Neuron (in vitro differentiated cells): ENCODE measurements at regions not wholly inside any gene's neighbourhood (a gene's known extent, or its start where the extent isn't known, plus 50 kb on each side); places are given as distances from the start of the nearest gene placed in this dataset.
A peak's percentile ranks its signal among the peaks of the same experiment; 100 is the strongest.

Source experiments
- H2AFZ ChIP-seq: one replicate; pipeline ENCODE4 v1.6.1; 2013; ENCODE audit warnings: low read depth, mild to moderate bottlenecking, inconsistent platforms, low read length, moderate library complexity
- H3K27me3 ChIP-seq: one replicate; pipeline ENCODE4 v1.6.1; 2013; ENCODE audit warnings: low read length; ENCODE audit not compliant: insufficient read depth
- H3K36me3 ChIP-seq: one replicate; pipeline ENCODE4 v1.6.1; 2013; ENCODE audit warnings: low read length; ENCODE audit not compliant: insufficient read depth
- H3K4me1 ChIP-seq: one replicate; pipeline ENCODE4 v1.6.1; 2013; ENCODE audit warnings: low read length; ENCODE audit not compliant: insufficient read depth
- H3K4me3 ChIP-seq: 2 replicates; pipeline ENCODE4 v1.5.1; 2013; ENCODE audit warnings: mild to moderate bottlenecking, low read length, moderate library complexity
- H3K9me3 ChIP-seq: one replicate; pipeline ENCODE4 v1.6.1; 2013; ENCODE audit warnings: low read length

DNA sequence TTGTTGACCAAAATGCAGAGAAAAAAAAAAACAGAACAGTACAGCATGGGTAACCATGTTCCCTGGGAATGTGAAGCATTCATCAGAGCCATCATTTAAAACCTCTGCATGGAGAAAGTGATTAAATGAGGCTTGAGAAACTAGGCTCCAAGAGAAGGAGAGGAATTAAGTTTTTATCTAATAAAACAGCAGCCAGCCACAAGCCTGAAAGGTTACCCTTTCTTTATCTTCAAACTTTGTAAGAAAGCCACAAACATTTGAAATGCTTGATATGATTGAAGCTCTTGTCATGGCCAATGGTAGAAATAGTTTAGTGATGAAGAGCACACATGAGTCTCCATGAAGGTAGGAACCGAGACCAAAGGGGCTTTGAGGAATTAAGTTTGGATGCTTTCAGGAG lies 144.9 kb upstream of the SYT1 start:
- Histone ChIP-seq H3K4me1 (no peaks in the 10 kb centered on the region), H2AFZ (peak overlapping the region; percentile 10), H3K4me3 (no peak overlapping the region), H3K27me3 (no peaks in the 10 kb centered on the region), H3K36me3 (no peaks in the 10 kb centered on the region), H3K9me3 (no peaks in the 10 kb centered on the region)

DNA sequence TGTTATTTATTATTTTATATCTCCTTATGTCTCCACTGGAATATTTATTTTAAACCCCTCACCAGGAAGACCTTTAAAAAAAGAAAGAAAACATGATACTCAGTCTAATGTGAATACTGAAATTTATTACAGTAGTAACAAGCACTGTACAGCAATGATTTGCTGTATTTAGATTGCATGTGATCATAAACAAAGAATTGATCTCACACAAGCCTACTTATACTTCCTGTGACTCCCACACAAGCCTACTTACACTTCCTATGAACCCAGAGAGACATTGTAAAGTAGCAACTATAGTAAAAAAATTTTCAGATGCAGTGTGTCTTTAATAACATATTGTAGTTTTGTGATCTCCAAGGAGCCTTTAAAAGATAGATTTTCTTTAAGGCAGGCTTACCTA lies 142.7 kb upstream of the SYT1 start:
- no peak overlapping the region for H2AFZ ChIP-seq
- no peak overlapping the region for H3K4me3 ChIP-seq
- no peaks in the 10 kb centered on the region for H3K9me3 ChIP-seq
- no peaks in the 10 kb centered on the region for H3K36me3 ChIP-seq
- peaks cover 16% of the 10 kb centered on the region for H3K4me1 ChIP-seq
- H3K27me3 ChIP-seq, result no peaks in the 10 kb centered on the region

DNA sequence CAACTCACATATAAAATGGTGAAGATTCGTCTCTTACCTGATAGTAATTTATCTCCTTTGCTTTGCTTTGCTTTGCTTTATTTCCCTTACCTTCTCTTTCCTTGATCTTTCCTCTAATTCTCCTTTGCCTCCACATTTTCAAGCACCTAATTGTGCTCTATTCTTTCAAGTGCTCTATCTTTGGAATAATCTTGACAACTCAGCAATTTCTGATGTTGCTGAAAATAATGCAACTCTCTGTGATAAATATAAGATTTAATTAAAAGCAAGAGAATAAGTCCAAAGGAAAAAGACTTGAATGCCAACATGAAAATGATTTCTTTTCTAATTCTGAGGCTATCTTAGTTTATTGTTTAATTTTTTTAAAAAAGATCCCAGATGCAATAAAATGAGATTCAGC lies 139.5 kb upstream of the SYT1 start:
- Histone ChIP-seq H3K4me1 (peaks cover 17% of the 10 kb centered on the region), H2AFZ (no peak overlapping the region), H3K27me3 (no peaks in the 10 kb centered on the region), H3K36me3 (no peaks in the 10 kb centered on the region), H3K4me3 (no peak overlapping the region), H3K9me3 (no peaks in the 10 kb centered on the region)

DNA sequence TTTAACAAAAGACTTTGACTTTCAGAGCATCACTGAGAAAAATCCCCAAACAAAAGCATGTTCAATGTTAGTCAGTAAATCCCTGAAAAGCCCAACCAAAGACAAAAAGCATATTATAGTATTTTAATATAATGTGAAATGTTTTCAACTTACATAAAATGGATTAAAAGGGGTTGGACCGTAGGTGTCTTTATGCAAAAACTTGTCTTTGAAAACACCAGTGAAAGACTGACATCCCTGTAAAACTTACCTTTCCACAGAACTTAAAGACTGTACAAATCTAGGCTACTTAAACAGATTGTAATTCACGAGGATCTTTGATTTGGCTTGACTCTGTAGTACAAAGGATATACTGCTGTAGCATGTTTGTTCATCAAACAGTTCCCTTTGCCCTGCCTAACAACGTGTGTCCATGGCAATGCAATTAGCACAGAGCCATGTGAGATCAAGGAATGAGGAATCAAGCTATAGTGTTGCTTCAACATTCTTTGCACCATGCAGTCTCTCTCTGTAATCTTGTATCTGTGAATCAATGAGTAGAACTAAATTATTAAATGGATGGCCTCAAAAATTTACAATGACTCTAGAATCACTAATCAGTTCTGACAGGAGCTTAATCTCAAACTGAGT lies 138.5 kb upstream of the SYT1 start:
- Histone ChIP-seq H3K4me1 (peaks cover 17% of the 10 kb centered on the region), H3K4me3 (no peak overlapping the region), H3K36me3 (no peaks in the 10 kb centered on the region), H2AFZ (no peak overlapping the region), H3K27me3 (no peaks in the 10 kb centered on the region), H3K9me3 (no peaks in the 10 kb centered on the region)

DNA sequence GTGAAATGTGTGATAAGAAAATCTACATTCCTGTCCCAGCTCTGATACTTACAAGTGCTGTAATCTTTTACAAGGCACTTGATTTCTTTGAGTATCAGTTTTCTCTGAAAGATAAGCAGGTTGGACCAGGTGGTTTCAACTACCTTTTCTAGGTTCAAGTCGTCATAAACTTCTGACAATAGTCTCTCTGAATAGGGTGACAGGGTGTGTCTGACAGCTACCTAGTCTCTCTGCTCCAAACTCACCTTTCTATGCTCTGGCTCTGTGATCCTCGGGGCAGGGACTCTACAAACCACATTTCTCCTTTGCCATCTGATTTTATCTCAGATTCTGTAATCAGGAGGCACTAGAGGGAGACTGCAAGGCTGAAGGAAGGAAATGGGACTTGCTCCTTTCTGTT lies 137.7 kb upstream of the SYT1 start:
- Histone ChIP-seq H3K36me3 (no peaks in the 10 kb centered on the region), H3K4me1 (peaks cover 17% of the 10 kb centered on the region), H2AFZ (no peak overlapping the region), H3K9me3 (no peaks in the 10 kb centered on the region), H3K4me3 (no peak overlapping the region), H3K27me3 (no peaks in the 10 kb centered on the region)

DNA sequence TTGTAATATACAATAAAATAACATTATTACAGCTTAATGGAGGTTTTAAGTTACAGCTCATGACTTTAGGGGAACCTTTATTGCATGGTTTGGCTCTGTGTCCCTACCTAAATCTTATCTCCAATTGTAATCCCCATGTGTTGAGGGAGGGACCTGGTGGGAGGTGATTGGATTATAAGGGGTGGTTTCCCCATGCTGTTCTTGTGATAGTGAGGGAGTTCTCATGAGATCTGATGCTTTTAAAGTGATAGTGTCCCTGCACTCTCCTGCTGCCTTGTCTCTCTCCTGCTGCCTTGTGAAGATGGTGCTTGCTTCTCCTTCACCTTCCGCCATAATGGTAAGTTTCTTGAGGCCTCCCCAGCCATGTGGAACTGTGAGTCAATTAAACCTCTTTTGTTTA lies 132.1 kb upstream of the SYT1 start:
- Histone ChIP-seq H3K36me3 (no peaks in the 10 kb centered on the region), H3K4me1 (no peaks in the 10 kb centered on the region), H3K4me3 (no peak overlapping the region), H2AFZ (no peak overlapping the region), H3K27me3 (no peaks in the 10 kb centered on the region), H3K9me3 (no peaks in the 10 kb centered on the region)

DNA sequence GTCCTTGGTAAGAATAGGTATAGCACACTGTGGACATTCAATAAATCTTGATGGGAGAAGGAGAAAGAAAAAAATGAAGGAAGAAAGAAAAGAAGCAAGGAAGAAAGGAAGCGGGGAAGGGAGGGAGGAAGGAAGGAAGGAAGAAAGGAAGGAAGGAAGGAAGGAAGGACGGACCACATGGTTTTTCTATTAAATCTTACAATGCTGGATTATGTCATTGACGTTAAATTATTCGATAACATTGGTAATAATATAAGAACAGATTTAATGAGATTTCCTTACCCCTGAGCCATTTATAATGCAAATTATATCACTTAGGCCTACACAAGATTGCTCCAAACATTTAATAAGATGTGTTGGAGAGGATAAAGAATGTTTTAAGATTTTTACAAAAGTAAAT lies 124.9 kb upstream of the SYT1 start:
- Histone ChIP-seq H3K4me1 (no peaks in the 10 kb centered on the region), H3K27me3 (no peaks in the 10 kb centered on the region), H3K4me3 (no peak overlapping the region), H3K36me3 (no peaks in the 10 kb centered on the region), H3K9me3 (no peaks in the 10 kb centered on the region), H2AFZ (no peak overlapping the region)

DNA sequence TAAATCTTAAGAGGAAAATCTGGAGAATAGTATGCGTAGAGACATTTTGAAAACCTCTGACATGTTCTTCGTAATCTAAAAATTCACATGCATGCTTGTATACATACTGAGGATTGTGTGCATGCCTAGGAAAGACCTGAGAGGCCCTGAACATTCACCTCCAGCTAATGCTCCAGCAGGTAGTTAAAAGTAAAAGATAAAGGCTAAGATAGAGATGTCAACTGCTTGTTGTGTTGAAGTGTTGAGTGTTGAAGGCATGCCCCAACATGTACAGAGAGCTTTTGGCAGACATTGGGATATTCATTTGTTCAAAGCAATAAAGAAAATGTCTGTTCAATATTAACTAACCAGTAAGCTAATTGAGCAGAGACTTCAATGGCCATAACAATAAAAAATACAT lies 118.6 kb upstream of the SYT1 start:
- Histone ChIP-seq H3K36me3 (no peaks in the 10 kb centered on the region), H2AFZ (peak overlapping the region; percentile 48), H3K9me3 (no peaks in the 10 kb centered on the region), H3K4me3 (no peak overlapping the region), H3K27me3 (no peaks in the 10 kb centered on the region), H3K4me1 (peaks cover 2% of the 10 kb centered on the region)

DNA sequence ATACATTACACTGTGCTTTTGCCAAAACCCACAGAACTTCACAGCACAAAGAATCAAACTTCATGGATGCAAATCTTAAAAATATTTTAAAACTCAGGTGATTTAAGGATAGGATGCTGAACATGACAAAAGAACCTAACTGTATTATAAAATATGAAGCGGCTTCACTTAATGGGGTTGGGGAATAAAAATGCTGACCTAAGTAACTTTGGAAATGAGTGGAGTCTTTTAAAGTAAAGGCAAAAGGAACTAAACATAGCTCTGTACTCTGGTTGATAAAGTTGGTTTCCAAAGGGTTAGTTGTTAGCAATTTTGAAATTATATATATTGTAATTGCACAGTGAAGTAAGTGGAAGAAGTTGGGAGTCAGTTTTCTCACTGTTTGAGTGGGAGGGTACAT lies 111.5 kb upstream of the SYT1 start:
- no peaks in the 10 kb centered on the region for H3K9me3 ChIP-seq
- H3K36me3 ChIP-seq, result no peaks in the 10 kb centered on the region
- no peaks in the 10 kb centered on the region for H3K27me3 ChIP-seq
- no peak overlapping the region for H2AFZ ChIP-seq
- H3K4me3 ChIP-seq, result no peak overlapping the region
- H3K4me1 ChIP-seq, result no peaks in the 10 kb centered on the region

DNA sequence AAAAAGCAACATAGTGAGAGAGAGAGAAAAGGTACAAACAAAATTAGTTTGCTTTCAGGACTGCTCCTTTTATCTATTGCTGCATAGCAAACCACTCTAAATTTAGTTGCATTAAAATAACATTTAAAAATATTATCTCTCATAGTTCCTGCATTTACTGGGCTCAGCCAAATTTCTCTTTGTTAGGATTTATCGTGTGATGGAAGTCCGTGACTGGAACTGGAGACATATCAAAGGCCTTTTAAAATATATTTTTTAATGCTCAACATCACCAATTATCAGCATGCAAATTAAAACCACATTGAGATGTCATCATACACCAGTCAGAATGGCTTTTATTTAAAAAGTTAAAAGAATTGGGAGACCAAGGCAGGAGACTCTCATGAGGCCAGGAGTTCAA lies 107.6 kb upstream of the SYT1 start:
- H3K4me3 ChIP-seq, result no peak overlapping the region
- H3K36me3 ChIP-seq, result no peaks in the 10 kb centered on the region
- H2AFZ ChIP-seq, result no peak overlapping the region
- no peaks in the 10 kb centered on the region for H3K9me3 ChIP-seq
- H3K27me3 ChIP-seq, result no peaks in the 10 kb centered on the region
- H3K4me1 ChIP-seq, result no peaks in the 10 kb centered on the region

DNA sequence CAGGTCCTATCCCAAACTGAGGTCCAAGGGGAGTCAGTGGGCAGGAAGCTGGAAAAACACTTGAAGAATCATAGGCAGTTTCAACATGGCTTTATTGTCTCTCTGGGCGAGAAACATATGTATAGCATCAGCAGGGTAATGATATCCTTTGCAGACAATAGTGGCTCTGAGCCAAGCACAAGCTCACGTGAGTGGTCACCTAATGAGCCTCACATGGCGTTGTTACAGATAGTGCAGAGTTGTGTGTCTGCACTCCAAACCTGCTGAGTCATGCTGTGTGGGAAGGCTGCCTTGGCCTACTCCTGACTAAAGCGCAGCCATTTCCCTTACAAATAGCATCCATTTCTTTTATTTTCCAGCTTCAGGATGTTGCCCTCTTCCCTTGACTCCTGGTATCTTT lies 105.2 kb upstream of the SYT1 start:
- H2AFZ ChIP-seq, result no peak overlapping the region
- no peak overlapping the region for H3K4me3 ChIP-seq
- no peaks in the 10 kb centered on the region for H3K36me3 ChIP-seq
- no peaks in the 10 kb centered on the region for H3K4me1 ChIP-seq
- H3K9me3 ChIP-seq, result no peaks in the 10 kb centered on the region
- H3K27me3 ChIP-seq, result no peaks in the 10 kb centered on the region

DNA sequence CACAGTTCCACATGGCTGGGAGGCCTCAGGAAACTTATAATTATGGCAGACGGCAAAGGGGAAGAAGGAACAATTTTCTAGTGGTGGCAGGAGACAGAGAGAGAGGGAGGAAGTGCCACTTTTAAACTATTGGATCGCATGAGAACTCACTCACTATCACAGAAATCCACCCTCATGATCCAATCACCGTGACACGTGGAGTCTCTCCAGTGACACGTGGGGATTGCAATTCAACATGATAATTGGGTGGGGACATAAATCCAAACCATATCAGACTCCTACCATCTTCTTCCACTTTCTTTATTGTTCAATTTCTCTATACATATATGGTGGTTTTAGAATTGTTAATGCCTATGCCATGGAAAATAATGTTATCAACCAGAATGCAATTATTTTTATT lies 103.7 kb upstream of the SYT1 start:
- Histone ChIP-seq H3K4me3 (no peak overlapping the region), H3K36me3 (no peaks in the 10 kb centered on the region), H2AFZ (no peak overlapping the region), H3K4me1 (no peaks in the 10 kb centered on the region), H3K9me3 (no peaks in the 10 kb centered on the region), H3K27me3 (no peaks in the 10 kb centered on the region)

DNA sequence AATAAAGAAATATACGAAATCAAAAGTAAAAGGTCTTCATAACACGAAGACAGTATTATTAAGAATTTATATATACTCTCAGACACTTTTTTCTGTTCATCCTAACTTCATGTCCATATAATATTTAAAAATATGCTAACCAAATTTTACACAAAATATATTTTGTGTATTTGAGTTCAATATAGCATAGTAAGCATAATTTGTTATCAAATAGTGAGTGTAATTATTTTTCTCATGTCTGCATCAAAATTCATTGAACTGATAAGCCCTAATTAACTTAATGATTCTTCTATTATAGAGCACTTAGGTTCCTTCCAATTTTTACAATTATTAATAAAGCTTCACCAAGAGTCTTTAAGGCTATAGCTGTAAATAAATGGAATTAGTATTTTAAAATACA lies 99.7 kb upstream of the SYT1 start:
- H3K27me3 ChIP-seq, result no peaks in the 10 kb centered on the region
- no peak overlapping the region for H2AFZ ChIP-seq
- no peaks in the 10 kb centered on the region for H3K4me1 ChIP-seq
- no peaks in the 10 kb centered on the region for H3K36me3 ChIP-seq
- peaks cover 2% of the 10 kb centered on the region for H3K9me3 ChIP-seq
- H3K4me3 ChIP-seq, result no peak overlapping the region

DNA sequence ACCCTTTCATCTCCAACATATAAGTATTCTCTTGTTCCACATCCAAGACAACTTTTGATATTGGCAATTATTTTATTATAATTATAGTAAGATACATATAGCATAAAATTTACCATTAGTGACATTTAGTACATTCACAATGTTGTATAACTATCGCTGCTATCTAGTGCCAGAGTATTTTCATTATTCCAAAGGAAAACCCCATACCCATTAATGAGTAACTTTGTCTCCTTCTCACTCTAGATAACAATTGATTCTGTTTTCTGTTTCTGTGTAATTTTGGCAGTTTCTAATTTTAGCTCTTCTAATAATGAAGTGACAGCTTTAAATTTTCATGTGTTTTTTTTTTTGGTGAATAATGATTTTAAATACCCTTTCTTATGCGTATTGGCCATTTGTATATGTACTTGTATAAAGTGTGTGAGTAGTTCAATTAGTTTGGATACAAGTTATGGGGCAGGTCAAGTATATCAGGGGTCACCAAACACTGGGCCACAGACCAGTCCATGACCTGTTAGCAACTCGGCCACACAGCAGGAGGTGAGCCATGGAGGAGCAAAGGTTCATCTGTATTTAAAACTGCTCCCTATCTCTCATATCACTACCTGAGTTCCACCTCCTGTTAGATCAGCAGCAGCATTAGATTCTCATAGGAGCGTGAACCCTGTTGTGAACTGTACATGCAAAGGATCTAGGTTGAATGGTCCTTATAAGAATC lies 97.2 kb upstream of the SYT1 start:
- H3K4me3 ChIP-seq, result no peak overlapping the region
- no peak overlapping the region for H2AFZ ChIP-seq
- H3K9me3 ChIP-seq, result peaks cover 2% of the 10 kb centered on the region
- H3K27me3 ChIP-seq, result no peaks in the 10 kb centered on the region
- H3K4me1 ChIP-seq, result no peaks in the 10 kb centered on the region
- no peaks in the 10 kb centered on the region for H3K36me3 ChIP-seq
